ENCODE measurements at regions not wholly inside any gene's neighbourhood (a gene's known extent, or its start where the extent isn't known, plus 50 kb on each side); places are given as distances from the start of the nearest gene placed in this dataset.
A peak's percentile ranks its signal among the peaks of the same experiment; 100 is the strongest.

- DNase-seq (ENCODE audit: low read depth, low spot score): no peak
Observed at GRCh38 chr2:18791172-18791797, 201.9 kb upstream of the NT5C1B start.

- DNase-seq (ENCODE audit: low read depth, low spot score): no peak
Observed at GRCh38 chr2:18790509-18791171, 201.3 kb upstream of the NT5C1B start.

GRCh38 chr2:18788592-18788991 is 199.2 kb upstream of the NT5C1B start:
- DNase-seq (ENCODE audit: low read depth, low spot score): peak; percentile 47

GRCh38 chr2:18787726-18788125 is 198.4 kb upstream of the NT5C1B start:
- DNase-seq (ENCODE audit: low read depth, low spot score): no peak

GRCh38 chr2:18784245-18784644 is 194.9 kb upstream of the NT5C1B start:
- DNase-seq (ENCODE audit: low read depth, low spot score): no peak

GRCh38 chr2:18781541-18782280 is 192.3 kb upstream of the NT5C1B start:
- DNase-seq (ENCODE audit: low read depth, low spot score): no peak

GRCh38 chr2:18777250-18777812 is 188.0 kb upstream of the NT5C1B start:
- no peak for DNase-seq (ENCODE audit: low read depth, low spot score)

- DNase-seq (ENCODE audit: low read depth, low spot score): no peak
Observed at GRCh38 chr2:18771212-18771611, 181.8 kb upstream of the NT5C1B start.

GRCh38 chr2:18763338-18763737 is 174.0 kb upstream of the NT5C1B start:
- no peak for DNase-seq (ENCODE audit: low read depth, low spot score)

GRCh38 chr2:18762667-18763066 is 173.3 kb upstream of the NT5C1B start:
- no peak for DNase-seq (ENCODE audit: low read depth, low spot score)

GRCh38 chr2:18754286-18754685 is 164.9 kb upstream of the NT5C1B start:
- DNase-seq (ENCODE audit: low read depth, low spot score): no peak

GRCh38 chr2:18753722-18754121 is 164.4 kb upstream of the NT5C1B start:
- no peak for DNase-seq (ENCODE audit: low read depth, low spot score)

GRCh38 chr2:18752667-18753422 is 163.5 kb upstream of the NT5C1B start:
- no peak for DNase-seq (ENCODE audit: low read depth, low spot score)

- DNase-seq (ENCODE audit: low read depth, low spot score): peak; percentile 75
Observed at GRCh38 chr2:18752022-18752493, 162.7 kb upstream of the NT5C1B start.

- DNase-seq (ENCODE audit: low read depth, low spot score): no peak
Observed at GRCh38 chr2:18750672-18751554, 161.5 kb upstream of the NT5C1B start.

- no peak for DNase-seq (ENCODE audit: low read depth, low spot score)
Observed at GRCh38 chr2:18749912-18750526, 160.7 kb upstream of the NT5C1B start.

- DNase-seq (ENCODE audit: low read depth, low spot score): no peak
Observed at GRCh38 chr2:18745431-18746272, 156.3 kb upstream of the NT5C1B start.

GRCh38 chr2:18741895-18742732 is 152.7 kb upstream of the NT5C1B start:
- no peak for DNase-seq (ENCODE audit: low read depth, low spot score)

All from smooth muscle cell of the brain vasculature (primary cell).